SW480 (cell line): ENCODE measurements at regions not wholly inside any gene's neighbourhood (a gene's known extent, or its start where the extent isn't known, plus 50 kb on each side); places are given as distances from the start of the nearest gene placed in this dataset.

Source experiments
- DNase-seq: peaks from one replicate; pipeline ENCODE4 v3.0.0-alpha.2; 2016; ENCODE audit warnings: low spot score

DNA sequence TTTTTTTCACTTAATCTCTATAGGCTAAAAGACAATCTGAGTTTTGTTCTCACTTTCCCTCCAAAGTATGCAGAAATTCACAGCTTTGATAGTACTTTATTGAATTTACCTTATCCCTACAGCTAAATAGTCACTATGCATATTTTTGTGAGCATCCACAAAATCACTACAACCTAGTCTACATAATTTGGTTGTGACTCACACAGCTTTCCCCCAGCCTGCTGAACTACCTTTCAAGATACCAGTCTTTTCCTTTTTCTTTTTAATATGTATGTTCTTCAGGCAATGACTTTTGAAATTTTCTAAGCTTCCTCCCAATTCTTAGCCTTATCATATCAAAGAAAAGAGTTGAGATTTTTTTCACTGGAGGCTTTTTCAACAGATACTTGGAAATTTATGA lies 347.3 kb upstream of the CDH6 start:
- DNase-seq: no peak

DNA sequence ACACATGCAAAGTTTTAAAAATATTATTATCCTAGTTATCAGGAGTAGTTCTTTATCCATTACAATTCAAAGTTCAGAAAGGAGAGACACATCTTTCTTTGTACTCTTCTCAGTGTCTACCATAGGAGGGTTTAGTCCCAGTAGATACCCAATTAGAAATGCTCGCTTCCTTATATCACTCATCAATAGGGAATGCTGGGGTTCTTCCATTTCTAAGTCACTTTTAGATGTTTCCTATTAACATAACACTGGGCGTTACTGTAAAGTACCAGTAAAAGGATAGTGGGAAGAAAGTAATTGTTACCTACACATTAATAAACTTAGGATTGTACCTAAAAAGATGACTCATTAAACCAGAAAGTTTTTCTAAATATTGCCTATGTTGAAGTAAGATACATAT lies 348.3 kb upstream of the CDH6 start:
- DNase-seq: no peak

DNA sequence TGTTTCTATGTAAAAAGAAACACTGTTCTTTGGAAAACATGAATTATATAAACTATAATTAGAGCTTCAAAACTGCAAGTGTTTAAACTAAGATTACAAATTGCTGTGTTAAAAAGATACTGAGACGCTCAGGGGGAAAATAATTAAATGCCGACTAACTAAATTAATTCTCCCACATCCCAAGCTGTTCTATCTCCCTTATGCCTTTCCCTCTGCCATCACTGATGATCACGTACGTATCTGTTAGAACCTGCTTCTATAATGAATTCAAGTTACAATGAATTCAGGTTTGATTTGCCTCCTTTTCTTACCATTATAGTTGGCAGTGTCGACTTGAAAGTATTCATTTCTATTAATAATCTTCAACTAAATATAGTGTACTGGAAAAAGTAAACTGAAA lies 349.9 kb upstream of the CDH6 start:
- no peak for DNase-seq

DNA sequence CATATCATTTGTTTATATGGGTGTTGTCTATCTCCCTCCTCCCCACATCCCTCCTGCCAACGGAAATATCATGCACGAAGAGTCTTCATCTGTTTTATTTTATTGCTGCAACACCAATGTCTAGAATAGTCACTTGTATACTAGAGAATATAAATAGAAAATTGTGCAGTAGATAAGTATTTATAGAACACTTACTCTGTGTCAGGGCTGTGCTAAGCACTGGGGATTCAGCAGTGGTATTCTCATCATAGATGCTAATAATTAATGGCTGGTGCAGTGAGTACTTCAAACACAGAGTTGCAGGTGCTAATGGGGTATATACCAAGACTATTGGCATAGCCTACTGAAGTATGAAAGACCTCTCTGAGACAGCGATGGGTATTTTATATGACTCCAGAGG lies 353.5 kb upstream of the CDH6 start:
- DNase-seq: no peak

DNA sequence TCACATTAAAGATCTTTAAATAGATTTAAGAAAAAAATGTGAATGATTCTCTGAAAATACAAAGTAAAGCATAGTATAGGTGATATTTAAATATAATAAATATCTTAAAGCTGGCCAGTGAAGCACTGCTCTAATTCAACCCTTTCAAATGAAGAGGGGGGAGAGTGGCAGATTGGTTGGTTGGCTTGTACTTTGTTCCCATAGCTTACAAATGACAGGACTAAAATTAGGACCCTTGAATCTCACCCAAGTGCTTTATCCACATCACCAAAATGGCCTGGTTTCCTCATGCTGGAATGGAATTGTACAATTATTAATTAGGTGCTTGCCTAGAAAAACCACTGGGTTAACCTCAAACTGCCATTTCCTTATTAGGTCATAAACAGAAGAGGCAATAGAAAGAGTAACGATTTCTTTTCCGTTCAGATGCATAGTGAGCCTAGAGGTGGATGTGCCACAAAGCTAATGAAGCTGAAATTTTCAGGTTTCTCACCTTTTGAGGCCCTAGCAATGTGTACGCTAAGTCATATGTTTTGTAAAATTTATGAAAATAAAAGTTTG lies 354.5 kb upstream of the CDH6 start:
- DNase-seq: no peak

DNA sequence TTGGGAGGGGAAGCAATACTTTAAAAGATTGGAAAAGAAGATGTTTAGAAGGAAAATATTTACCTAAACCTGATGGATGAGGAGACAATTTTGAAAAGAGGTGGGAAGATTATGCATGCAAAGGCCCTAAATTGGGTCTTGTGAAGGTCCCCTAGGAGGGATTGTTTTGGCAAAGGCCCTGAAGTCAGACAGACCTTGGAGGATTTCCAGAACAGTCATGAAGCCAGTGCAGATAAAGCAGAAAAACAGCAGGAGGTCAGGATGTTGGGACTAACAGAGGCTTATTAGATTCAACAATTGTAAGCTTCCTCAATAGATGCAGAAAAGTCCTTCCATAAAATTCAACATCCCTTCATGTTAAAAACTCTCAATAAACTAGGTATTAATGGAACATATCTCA lies 361.0 kb upstream of the CDH6 start:
- DNase-seq: no peak

DNA sequence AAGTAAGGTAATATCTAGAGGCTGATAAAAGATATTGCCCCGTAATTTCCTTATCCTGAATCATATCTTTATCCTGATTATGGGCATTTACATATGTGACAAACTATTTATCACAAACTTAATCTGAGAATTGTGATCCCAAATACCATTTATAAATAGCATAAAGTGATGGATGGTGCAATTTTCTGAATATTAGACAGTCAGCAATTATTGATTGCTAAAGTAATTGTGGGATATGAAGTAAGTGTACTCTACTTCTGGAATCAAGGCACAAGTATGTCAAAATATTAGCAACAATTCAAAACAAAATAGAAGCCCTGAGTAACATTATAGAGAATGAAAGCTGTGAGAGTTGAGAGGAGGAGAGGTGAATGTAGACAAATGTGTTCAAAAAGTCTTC lies 361.9 kb upstream of the CDH6 start:
- no peak for DNase-seq

DNA sequence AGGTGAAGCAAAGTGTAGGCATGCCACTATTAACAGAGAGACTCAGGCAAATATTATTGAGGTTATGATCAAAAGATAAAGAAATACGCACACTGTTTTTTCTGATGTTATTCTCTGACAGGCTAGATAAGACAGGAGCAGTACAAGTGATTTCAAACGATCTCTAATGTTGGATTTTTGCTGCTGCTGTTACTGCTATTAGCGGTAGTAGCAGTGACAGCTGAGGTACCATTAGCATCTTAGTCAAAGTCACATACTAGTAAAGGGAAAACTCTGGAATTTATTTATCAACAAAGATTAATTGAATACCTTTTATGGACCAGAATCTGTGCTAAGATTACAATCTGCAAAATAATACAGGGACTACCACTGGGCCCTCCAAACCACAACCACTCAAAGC lies 362.4 kb upstream of the CDH6 start:
- DNase-seq: no peak

DNA sequence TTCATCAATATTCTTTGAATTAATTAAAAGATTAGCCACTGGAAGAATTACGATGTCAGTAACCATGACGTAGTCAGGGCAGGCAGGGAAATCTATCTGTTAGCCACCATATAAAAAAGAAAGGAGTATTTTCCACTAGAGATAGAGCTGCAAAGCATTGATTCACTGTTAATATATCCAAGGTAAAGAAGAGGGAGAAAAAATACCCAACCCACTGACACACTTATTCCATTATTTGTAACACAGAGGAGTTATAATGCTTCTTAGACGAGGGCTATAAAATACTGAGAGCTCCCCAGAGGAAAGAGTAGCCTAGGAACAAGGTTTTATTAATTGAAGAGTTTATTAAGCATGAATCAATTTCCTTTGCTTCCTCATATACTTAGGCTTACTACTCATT lies 382.2 kb upstream of the CDH6 start:
- no peak for DNase-seq

DNA sequence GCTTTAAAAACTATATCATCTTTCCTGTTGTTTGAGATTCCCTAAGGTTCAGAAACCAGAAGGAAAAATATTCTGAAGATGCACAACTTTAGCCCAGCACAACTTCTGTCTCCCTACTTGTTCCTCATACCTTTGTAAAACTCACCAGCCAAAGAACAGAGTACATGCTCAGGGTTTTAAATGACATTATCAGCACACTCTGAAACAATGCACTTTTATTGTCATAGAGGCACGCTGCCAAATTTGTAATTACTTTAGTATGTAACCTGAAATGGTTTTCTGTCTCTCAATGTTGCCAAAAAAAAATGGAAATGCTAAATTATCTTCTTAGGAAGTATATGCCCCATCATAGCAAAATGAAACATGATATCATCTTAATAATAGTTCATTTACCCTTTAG lies 383.6 kb upstream of the CDH6 start:
- no peak for DNase-seq

DNA sequence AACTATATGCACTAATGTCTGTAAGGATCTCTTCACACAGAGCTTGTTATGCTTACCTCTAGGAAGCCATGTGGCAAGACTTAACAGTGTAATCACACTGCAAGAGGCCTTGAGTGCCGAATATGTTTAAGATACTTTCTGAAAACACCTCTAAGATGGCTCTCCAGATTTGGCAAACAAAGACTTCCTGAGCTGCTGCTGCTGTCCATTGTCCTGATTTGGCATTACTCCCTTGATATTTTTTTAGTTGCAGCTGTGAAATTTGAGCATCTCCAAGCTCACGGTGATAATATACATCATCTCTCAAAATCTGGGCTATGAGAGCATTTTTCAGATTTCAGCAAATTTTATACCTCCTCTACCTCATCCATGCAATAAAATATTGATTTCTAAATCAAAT lies 384.5 kb upstream of the CDH6 start:
- DNase-seq: no peak

DNA sequence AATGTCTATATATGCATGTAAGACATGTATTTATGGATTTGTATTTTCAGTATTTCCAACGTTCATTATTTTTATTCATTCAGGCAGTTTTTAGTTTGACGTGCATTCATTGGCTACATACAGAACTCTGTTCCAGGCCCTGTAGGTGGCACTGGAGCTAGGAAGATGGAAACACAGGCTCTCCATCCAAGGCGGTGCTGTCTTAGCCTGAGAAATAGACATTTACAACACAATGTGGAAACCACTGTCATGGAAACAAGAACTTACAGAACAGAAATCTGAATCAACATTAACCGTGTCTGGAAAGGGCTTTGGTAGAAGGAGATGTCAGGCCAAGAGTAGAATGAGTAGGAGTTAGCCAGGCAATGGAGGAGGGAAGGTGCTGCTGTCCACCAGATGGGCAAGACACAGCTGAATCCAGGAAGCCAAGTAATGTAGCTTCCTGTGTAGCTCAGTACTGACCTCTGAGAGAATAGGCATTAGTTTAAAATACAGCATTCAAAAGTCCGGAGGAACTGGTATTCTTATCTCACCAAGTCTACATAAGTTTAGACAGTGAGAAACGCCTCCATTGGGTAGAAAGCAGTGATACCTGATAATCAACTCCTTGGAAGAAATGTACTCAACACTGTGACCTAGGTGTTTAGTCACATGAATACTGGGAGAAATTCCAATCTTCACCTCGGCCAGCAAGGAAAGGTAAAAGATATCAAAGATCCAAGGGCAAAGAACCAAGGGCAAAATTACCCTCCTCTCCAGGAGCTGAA lies 388.6 kb upstream of the CDH6 start:
- no peak for DNase-seq

DNA sequence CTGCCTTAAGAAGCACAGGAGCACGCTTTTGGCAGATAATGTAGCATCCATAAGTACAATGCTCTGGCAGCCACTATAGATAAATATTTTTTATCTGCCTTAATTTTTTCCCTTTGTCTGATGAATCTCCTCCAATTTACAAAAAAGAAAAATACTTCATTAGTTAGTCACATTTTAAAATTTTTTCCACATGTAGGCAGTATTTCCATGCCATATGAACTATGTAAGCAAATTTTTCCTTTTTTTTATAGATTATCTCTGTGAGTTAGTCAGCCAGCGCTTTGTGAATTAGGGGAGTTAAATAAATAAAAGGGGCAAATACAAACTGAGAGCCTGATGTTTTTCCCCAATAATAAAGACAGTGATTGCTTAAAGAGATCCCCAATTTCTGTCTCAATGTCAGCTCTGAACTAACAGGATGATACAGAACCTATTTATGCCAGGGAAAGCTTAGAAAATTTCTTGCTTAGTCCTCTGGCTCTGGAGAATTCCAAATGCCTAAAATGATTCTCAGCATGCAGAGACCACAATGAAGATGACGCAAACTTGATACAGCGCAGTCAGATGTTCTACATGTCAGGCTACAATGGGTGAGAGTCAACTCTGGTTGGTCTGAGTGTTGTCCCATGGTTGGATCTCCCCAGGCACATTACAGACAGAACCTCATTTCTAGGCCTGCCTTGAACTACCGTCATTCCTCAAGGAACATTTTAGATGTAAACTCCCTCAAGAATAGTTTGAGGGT lies 390.4 kb upstream of the CDH6 start:
- DNase-seq: no peak

DNA sequence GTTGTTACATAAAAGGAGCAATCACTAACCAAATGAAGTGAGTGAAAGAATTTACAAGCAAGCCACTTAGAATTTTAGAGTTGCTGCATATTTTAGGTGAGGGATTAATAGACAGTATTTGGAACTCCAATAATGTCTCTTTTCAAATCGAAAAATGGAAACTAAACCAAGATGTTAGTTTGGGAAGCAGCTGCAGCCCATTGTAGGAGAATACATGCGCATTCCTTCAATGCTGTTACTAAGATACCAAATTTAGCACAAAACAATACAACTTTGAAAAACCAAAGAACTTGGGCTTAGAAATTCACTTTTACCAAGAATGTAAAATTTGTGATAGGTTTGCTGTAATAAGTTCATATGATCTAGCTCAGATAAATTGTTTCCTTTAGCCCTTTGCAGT lies 411.8 kb upstream of the CDH6 start:
- no peak for DNase-seq

DNA sequence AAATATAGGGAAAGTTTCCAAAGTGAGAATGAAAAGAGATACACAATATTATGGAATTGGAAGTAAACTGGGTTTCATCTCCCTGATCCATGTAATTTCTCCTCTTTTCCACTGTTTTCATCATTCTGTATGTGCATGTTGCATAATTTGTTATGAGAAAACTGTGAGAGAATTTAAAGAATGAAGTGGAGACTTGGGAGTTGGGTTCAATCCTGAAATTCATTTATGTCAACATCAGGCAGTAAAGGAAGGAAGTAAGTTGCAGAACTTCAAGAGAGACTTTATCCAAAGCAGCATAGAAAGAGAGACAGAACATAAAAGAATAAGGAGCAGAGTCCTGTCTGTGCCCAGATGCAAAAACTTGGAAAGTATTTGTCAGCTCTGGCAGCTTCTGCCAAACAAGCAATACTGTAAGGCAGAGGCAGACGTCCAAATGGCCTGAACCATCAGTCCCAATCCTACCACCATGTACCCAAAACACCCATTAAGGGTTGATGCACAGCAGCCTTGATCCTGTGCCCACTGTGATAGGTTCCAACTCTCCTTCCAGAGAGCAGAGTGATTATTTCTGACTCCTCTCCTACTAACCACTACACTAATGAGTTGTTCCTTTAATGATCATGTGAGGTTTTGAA lies 425.3 kb upstream of the CDH6 start:
- no peak for DNase-seq

DNA sequence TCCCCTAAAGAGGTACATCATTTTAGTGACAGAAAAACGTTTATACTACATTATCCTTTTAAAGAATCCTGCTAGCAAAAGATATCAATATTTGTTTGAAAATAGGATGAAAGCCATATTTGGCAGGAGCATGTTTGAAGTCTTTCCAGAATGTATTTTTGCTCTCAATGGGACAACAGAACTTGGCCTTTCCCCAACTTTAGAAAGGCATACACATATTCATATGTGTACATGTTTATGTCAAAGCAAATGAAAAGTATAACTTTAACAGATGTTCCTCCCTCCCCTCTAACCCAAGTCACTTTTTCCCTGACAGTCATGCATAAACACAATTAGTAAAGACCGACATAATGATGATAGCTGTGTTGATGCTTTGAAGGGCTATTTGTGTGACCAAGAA lies 427.8 kb upstream of the CDH6 start:
- no peak for DNase-seq

DNA sequence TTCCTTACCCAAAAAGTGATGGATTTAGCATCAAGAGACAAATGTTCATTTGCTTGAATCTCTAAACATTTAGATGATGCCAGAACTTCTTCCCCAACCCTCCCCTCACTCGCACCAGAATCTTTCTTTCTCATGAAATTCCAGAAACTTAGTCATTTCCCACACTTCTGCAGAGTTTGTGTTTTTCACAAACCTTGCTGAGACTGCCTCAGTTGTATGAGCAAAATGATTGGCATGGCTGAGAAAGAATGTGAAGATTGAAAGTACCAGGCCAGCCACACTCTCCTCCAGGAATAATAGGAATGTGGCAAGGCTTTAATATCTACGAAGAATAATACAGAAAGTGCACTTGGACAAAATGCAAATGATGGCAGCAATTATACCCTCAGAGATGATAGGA lies 428.3 kb upstream of the CDH6 start:
- no peak for DNase-seq

DNA sequence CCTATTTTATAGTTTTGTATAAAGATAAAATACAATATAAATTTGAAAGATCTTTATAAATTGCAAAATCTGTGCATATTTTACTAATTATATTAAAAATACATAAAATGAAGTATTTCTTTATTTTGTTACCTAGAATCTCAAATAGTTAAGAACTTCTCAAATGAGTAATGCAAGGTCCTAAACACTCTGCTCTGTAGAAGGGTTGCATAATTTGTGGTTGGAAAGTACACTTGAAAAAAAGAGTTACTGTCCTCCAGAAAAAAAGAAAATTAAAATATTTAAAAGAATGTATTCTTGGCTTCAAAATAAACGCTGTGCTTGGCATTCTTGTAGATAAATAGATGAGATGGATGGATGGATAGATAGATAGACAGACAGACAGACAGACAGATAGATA lies 428.8 kb upstream of the CDH6 start:
- DNase-seq: no peak

DNA sequence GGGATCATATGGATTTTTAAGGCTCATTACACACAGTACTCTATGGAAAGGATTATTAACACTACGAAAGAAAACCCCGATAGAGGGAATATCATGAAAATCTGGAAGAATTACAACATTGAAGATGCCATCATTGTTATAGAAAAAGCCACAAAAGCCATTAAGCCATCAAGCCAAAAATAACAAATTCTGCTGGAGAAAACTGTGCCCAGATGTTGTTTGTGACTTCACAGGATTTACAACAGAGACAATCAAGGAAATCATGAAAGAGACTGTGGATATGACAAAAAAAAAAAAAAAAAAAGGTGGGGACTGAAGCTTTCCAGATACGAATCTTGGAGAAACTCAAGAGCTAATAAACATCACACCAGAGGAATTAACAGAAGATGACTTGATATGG lies 433.8 kb upstream of the CDH6 start:
- no peak for DNase-seq

DNA sequence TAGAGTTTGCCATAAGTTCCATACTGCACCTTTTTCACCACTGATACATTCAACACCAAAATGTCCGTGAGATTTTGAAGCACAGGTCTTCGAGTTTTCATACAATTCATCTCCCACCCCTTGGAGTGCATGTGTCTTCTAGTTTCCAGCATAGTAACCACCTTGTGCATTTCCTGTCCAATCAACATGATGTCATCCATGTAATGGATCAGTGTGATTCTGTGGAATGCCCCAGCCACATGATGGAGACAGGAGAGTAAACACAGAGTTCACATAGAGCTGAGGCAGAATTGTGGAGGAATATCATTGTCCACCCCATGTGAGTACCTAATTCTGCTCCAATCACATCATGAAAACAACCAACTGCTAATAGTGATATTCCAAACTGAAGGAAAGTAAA lies 441.5 kb upstream of the CDH6 start:
- DNase-seq: no peak

DNA sequence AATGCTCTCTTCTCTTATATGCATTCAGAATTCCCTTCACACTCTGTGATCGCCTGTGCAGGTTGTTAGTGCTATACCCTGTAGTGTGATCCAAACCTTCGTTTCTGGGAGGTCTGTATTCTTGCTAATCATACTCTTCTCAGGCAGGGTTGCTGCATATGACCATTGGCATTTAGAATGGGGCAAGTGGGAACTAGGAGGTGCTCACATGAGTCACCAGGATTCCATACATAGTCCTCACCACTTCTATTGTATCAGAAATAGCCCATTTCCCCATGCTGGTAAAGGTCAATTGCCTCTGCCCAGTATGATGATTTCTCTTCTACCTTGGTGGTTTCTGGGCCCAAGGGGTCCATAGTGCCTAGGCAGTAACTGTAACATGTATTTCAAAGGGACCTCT lies 443.5 kb upstream of the CDH6 start:
- DNase-seq: no peak

DNA sequence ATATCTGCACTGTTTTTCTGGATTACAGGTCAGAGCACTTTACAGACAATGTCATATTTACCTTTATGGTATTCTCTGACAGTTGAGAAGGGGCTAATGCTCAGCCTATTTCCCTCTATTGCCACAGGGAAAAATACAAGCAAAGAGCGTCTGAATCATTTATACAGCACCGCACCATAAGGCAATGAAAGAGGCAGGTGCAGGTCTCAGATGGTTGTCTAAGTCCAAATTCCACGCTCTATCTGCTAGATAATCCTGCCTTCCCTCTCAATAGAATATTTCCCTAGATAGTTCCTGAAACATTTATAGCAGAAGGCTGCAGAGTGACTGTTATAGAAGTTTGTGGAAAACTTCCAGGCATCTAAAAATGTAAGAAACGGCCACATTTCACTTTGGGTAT lies 446.1 kb upstream of the CDH6 start:
- DNase-seq: no peak

DNA sequence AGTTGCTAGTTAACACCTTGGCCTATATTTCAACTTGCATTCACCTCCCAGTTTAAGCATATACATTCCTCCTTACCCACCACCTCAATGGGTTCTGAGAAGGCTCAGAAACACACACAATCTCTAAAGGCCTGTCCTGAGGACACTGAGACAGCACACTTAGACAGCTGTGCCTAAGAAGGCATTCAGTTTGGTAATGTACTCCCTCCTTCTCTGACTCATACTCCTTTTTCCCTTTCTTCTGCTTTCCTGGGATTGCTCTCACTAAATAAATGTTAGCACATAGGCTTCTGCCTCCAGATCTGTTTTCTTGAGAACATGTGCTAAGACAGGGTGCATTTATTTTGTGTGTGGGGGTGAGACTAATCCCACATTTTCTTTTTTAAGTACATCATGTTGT lies 456.8 kb upstream of the CDH6 start:
- no peak for DNase-seq
